HK-2 (cell line): ENCODE measurements at regions not wholly inside any gene's neighbourhood (a gene's known extent, or its start where the extent isn't known, plus 50 kb on each side); places are given as distances from the start of the nearest gene placed in this dataset.
"Not testable (repeated sequence)": the region's sequence is repeated elsewhere in the genome, so short reads cannot be mapped to it uniquely, and the experiment has no call there.

ENCODE experiments used
- DNase-seq: peaks from one replicate; pipeline ENCODE4 v3.0.0-alpha.2; 2018; ENCODE audit not compliant: unreplicated experiment

GRCh38 chr5:74500110-74500917 lies 140.2 kb downstream of the ENC1 start:
- no peak for DNase-seq

GRCh38 chr5:74499256-74500050 lies 141.1 kb downstream of the ENC1 start:
- DNase-seq: no peak

DNA sequence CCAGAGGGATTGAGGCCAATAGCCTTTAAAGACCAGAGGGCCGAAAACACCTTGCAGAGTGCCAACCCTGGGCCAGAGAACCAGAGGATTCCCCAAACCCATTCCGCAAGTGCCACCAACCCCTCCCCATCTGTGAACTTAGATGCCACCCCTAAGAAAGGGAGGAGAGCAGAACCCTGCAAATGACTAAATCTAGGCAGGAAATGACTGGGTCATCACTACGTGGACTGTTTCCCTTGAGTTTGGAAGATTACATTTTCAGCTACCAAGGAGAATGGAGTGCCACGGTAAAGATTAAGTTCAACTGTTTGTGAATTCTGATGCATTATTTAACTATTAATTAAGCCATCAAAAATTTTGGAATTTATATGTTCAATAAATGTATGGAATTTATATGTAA lies 142.8 kb downstream of the ENC1 start:
- DNase-seq: no peak

GRCh38 chr5:74493411-74493810 lies 147.1 kb downstream of the ENC1 start:
- DNase-seq: no peak

DNA sequence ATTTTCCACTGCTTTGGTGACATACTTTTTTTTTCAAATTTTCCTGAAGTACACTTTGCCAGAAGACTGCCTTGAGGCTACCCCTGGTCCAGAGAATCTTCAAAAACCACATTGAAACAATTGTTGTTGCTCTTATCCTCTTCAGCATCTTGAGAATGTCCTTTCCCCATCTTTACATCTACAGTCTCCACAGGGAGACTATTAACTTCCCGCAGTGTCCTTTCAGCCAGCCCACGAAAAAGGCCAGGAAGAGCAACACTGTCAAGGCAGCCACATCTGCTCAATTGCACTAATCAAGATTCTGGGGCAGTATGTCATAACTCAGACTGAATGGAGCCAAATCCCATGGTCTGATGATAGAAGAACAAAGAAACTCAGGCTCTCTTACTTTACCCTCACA lies 148.3 kb downstream of the ENC1 start:
- DNase-seq: no peak

DNA sequence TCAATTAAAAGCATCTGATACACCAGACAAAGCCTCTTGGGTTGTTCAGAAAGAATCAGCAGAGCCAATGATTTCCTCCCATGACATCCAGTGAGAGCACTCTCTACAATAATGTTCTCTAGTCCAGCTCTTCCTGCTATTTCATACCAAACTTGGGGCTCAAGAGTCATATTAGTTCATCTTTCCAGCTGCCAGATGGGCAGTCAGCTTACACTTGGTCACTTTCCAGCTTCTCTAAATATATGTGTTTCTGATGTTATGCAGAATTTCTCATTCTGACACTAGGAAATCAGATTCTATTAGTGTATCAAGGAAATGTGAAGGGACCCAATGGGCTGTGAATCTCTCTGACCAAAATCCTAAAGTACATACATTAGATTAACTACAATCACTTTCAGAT lies 148.9 kb downstream of the ENC1 start:
- DNase-seq: no peak

DNA sequence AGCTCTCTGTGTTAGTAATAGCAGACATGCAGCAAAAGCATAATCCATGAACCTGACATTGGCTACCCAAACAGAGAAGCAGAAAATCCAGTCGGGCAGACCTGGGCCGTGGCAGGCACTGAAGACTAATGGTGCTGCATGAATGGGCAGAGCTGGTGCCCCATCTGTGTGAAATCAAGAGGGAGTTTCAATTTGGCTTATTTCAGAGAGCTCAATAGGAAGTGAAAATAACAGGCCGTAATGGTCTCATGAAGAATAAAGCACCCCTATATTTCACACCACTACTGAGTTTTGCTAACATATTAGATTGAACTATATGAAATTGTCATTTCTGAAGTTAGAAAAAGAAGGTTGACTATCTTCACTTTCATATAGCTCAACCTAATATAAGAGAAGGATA lies 149.7 kb downstream of the ENC1 start:
- no peak for DNase-seq

GRCh38 chr5:74482990-74483389 lies 157.5 kb downstream of the ENC1 start:
- no peak for DNase-seq

- no peak for DNase-seq
Measured at GRCh38 chr5:74482523-74482922, 158.0 kb downstream of the ENC1 start.

DNA sequence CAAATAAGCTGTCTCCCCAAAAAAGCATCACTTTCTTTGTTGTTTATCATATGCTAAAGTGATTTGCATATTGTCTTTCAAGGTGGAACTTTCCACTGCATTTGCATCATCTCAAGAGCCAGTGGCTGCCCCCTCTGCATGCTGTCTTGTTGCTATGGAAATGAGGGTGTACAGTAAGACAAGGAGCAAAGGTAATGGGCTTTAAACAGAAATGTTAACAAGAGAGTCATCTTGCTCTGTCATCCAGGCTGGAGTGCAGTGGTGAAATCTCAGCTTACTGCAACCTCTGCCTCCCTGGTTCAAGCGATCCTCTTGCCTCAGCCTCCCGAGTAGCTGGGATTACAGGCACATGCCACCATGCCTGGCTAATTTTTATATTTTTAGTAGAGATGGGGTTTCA lies 159.2 kb downstream of the ENC1 start:
- DNase-seq: not testable (repeated sequence)

GRCh38 chr5:74480201-74480600 lies 160.3 kb downstream of the ENC1 start:
- DNase-seq: no peak

DNA sequence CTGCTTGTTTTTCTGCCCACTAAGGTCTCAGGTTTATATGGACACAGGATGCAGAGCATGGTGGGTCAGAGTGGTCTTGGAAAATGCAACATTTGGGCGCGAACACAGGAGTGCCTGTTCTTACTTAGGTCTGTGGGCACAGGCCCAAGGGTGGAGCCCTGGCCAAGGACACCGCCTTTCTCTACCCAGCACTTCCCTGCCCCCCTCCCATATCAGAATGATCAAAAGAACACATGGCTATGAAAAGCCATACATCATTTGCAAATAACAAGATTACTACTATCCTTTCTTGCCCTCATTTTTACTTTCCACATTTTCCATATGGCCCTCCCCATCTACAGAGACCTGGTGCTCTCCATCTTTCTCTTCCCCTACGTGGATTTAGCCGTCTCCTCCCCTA lies 162.2 kb downstream of the ENC1 start:
- DNase-seq: no peak

DNA sequence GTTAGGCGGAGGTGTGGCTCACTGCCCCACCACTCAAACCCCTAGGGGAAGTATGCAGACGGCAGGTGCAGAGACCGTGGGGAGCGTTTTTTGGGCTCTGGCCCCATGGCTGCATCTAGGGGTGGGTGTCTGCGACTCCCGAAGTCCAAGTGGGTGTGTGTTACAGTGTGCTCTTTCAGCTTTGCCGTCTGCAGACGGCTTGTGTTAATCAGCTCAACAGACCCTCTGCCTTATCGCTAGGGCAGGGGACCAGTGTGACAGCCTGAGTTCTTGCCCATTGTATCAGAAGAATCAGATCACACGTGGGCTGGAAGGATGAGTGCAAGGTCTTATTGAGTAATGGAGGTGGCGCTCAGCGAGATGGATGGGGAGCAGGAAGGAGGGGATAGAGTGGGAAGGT lies 162.8 kb downstream of the ENC1 start:
- no peak for DNase-seq

GRCh38 chr5:74476819-74477453 lies 163.6 kb downstream of the ENC1 start:
- no peak for DNase-seq

- no peak for DNase-seq
Measured at GRCh38 chr5:74476046-74476818, 164.3 kb downstream of the ENC1 start.

GRCh38 chr5:74471875-74472274 lies 168.7 kb downstream of the ENC1 start:
- DNase-seq: no peak

DNA sequence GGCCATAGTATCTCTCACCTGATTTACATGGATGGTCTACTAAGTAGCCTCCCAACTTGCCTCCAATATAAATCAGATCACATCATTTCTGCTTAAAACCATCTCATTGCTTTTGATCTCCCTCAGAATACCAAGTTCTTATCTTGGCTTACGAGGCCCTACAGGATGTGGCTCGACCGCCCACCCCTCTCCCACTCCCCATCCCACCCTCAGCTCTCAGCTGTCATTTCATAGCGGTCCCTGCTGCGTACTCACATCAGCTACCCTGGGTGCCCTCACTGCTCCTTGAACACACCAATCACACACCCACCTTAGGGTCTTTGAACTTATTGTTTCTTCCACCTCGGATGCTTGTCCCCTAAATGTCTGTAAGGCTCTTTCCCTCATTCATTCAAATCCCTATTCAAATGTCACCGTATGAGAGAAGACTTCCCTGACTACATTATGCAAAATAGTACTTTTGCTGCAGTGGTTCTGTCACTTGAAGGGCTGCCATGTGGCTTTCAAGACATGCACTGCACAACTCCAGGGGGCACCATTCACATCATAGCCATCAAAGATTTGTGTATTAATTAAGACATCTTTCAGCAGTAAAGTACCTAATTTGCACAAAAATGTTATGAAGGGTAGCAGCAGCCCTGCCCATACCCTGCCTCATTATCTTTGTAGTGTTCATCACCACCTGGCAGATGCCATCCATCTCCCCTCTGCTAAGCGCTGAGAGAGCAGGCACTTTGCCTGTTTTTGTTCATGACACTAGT lies 171.1 kb downstream of the ENC1 start:
- DNase-seq: no peak

DNA sequence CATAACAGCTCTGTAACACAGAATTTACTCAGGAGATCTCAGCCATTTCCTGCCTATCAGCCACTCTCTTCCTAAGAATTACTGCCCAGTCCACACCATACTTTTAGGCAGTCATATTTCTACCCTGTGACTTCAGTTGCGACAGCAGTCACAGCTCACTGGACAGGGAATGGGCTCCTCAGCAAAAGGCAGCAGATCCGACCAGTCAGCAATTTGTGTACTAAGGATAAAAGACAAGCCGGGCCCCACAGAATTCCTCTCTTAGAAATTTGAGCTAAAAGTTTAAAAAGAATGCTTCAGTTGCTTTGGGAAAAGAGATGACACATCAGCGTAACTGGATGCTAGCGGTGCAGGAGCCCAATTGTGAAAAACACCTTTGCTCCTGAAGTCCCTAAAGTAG lies 172.1 kb downstream of the ENC1 start:
- DNase-seq: peak; percentile 24

GRCh38 chr5:74465724-74466123 lies 174.8 kb downstream of the ENC1 start:
- DNase-seq: no peak

DNA sequence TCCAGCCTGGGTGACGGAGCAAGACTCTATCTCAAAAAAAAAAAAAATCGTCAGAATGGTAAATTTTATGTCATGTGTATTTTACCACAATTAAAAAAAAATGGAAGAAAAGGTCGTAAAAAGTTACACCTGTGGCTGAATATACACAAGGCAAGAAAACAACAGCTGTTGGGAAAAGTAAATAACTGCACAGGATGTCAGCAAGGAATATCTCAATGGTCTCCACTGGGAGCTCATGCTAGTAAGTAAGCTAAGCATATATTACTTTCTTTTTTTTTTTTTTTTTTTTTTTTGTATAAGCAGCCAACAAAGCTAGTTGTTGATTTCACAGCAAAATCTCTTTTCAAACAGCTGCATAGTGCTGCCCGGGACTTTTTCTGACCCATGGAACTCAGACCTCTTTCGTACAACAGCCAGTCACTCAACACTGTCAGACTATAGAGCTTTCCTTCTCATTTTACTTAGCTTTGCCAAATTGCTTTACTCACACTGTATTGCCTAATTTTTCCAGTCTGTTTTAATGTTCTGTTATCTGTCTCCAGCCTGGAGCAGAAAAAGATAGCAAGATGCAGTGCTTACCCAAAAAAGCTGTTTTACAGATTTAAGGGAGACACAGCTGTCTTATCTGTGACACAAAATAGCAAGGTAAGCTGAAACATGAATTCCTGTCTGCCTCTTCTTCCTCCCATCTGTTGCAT lies 175.9 kb downstream of the ENC1 start:
- DNase-seq: no peak

DNA sequence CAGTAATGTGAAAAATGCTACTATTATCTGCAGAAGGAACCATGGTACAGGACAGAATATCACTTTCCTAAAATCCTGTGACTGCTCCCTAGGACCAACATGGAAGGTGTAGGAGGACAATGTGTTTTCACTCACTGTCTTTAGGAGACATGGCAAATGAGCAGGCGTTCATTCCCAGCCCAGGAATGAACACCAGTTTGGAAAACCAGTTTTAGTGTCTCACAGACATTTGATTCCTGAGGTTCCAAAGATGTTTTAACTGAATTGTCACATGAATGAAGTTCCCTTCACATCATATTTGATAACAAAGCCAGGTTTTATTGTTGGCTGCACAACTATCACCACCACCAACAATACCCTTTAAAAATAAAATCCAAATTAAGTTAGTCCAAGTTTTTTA lies 178.2 kb downstream of the ENC1 start:
- no peak for DNase-seq
